ENCODE measurements at regions not wholly inside any gene's neighbourhood (a gene's known extent, or its start where the extent isn't known, plus 50 kb on each side); places are given as distances from the start of the nearest gene placed in this dataset.

- DNase-seq, result no peak
- Mint-ChIP-seq H3K4me3 (no peak overlapping the region), H3K27ac (no peak overlapping the region), H3K36me3 (no peaks in the 10 kb centered on the region), H3K9me3 (peaks cover 3 to 14% (median 6%) of the 10 kb centered on the region in 7 donors), H3K27me3 (ENCODE audit: low read depth in 3 of 3) (peaks cover 0 to 2% (median 0%) of the 10 kb centered on the region in 3 donors), H3K4me1 (no peaks in the 10 kb centered on the region)
- no peak overlapping the region for H3K27ac ChIP-seq (ENCODE audit: low read depth in 1 of 2, low read length in 2 of 2)
- 96% methylated on average over 4 of the region's 4 CpGs for WGBS (ENCODE audit: insufficient coverage)
- no peaks in the 10 kb centered on the region for H3K4me1 ChIP-seq (ENCODE audit: control insufficient read depth in 1 of 2, insufficient read depth in 2 of 2, low read length in 2 of 2)
- H3K4me3 ChIP-seq (replicated peaks in 1 of 3; ENCODE audit: low read depth in 2 of 3, low read length in 3 of 3), result no peak overlapping the region
- H3K9me3 ChIP-seq (replicated peaks in 1 of 2; ENCODE audit: control insufficient read depth in 1 of 2, insufficient read depth in 1 of 2, low read length in 2 of 2), result no peaks in the 10 kb centered on the region
- no peak overlapping the region for H3K9ac ChIP-seq (ENCODE audit: insufficient read depth, low read length, poor library complexity, severe bottlenecking)
- no peak for TF ChIP-seq CTCF (IDR thresholded peaks at IDR 0.05)
- no peaks in the 10 kb centered on the region for H3K27me3 ChIP-seq (ENCODE audit: control insufficient read depth in 2 of 2, insufficient read depth in 2 of 2, low read length in 2 of 2)
- no peak overlapping the region for H2AFZ ChIP-seq (ENCODE audit: insufficient read depth, low read depth, low read length, poor library complexity, severe bottlenecking)
- H4K20me1 ChIP-seq (ENCODE audit: insufficient read depth, low read length), result no peaks in the 10 kb centered on the region
- intact Hi-C loops (cut with micrococcal nuclease), result no loop called here
- H3K79me2 ChIP-seq (ENCODE audit: insufficient read depth, low read length), result no peaks in the 10 kb centered on the region
- H3K4me2 ChIP-seq (replicated peaks; ENCODE audit: extremely low read depth, low read length, poor library complexity, severe bottlenecking), result no peak overlapping the region
- no peaks in the 10 kb centered on the region for H3K36me3 ChIP-seq (replicated peaks in 1 of 2; ENCODE audit: control insufficient read depth in 1 of 2, insufficient read depth in 2 of 2, low read length in 2 of 2)
Observed at GRCh38 chr9:78510035-78510434, 213.1 kb downstream of the PSAT1 start.

GRCh38 chr9:78515108-78515507, 218.2 kb downstream of the PSAT1 start:
- no peak for DNase-seq
- Histone ChIP-seq H3K27ac (ENCODE audit: low read depth in 1 of 2, low read length in 2 of 2) (no peak overlapping the region), H3K4me2 (replicated peaks; ENCODE audit: extremely low read depth, low read length, poor library complexity, severe bottlenecking) (no peak overlapping the region), H3K9ac (ENCODE audit: insufficient read depth, low read length, poor library complexity, severe bottlenecking) (no peak overlapping the region), H3K4me3 (replicated peaks in 1 of 3; ENCODE audit: low read depth in 2 of 3, low read length in 3 of 3) (no peak overlapping the region), H4K20me1 (ENCODE audit: insufficient read depth, low read length) (no peaks in the 10 kb centered on the region), H2AFZ (ENCODE audit: insufficient read depth, low read depth, low read length, poor library complexity, severe bottlenecking) (no peak overlapping the region), H3K27me3 (ENCODE audit: control insufficient read depth in 2 of 2, insufficient read depth in 2 of 2, low read length in 2 of 2) (no peaks in the 10 kb centered on the region), H3K36me3 (replicated peaks in 1 of 2; ENCODE audit: control insufficient read depth in 1 of 2, insufficient read depth in 2 of 2, low read length in 2 of 2) (no peaks in the 10 kb centered on the region), H3K79me2 (ENCODE audit: insufficient read depth, low read length) (no peaks in the 10 kb centered on the region), H3K4me1 (ENCODE audit: control insufficient read depth in 1 of 2, insufficient read depth in 2 of 2, low read length in 2 of 2) (no peaks in the 10 kb centered on the region), H3K9me3 (replicated peaks in 1 of 2; ENCODE audit: control insufficient read depth in 1 of 2, insufficient read depth in 1 of 2, low read length in 2 of 2) (peaks cover 8 to 14% of the 10 kb centered on the region in 2 donors)
- Mint-ChIP-seq H3K27ac (no peak overlapping the region), H3K27me3 (ENCODE audit: low read depth in 3 of 3) (peaks cover 0 to 5% (median 0%) of the 10 kb centered on the region in 3 donors), H3K4me1 (no peaks in the 10 kb centered on the region), H3K4me3 (no peak overlapping the region), H3K36me3 (no peaks in the 10 kb centered on the region), H3K9me3 (peaks cover 11 to 22% (median 14%) of the 10 kb centered on the region in 7 donors)
- intact Hi-C loops (cut with micrococcal nuclease), result no loop called here
- WGBS (ENCODE audit: insufficient coverage), result no CpG with 5 or more reads among the region's 1 CpG
- no peak for TF ChIP-seq CTCF (IDR thresholded peaks at IDR 0.05)

All from CD14-positive monocyte (primary cell).